ENCODE measurements at regions not wholly inside any gene's neighbourhood (a gene's known extent, or its start where the extent isn't known, plus 50 kb on each side); places are given as distances from the start of the nearest gene placed in this dataset.
"Not testable (repeated sequence)": the region's sequence is repeated elsewhere in the genome, so short reads cannot be mapped to it uniquely, and the experiment has no call there.

DNA sequence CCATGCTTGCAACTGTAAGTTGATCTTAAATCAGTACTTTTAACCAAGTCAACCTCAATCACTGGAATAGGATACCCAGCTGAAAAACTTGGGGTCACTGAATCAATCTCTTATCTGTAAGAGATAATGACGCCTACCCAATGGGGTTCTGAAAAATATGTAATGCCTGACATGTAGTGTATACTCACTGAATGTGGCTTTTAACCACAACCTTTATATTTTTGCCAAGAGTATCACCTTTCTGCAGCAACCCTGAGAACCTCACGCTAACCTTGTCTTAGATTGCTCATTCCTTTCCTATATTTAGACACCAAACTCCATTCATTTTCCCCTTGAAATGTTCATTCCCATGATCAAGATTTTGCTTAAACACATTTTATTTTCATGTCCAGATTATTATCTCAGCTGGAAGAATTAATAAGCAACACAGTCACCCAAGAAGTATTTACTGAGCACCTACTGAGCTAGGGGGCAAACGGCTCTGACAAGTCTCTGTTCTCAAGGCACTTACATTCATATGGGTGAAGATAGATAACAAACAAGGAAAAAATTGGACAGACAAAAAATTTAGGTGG, 82.7 kb upstream of the GBA3 start:
- TF ChIP-seq, protein P1, sequence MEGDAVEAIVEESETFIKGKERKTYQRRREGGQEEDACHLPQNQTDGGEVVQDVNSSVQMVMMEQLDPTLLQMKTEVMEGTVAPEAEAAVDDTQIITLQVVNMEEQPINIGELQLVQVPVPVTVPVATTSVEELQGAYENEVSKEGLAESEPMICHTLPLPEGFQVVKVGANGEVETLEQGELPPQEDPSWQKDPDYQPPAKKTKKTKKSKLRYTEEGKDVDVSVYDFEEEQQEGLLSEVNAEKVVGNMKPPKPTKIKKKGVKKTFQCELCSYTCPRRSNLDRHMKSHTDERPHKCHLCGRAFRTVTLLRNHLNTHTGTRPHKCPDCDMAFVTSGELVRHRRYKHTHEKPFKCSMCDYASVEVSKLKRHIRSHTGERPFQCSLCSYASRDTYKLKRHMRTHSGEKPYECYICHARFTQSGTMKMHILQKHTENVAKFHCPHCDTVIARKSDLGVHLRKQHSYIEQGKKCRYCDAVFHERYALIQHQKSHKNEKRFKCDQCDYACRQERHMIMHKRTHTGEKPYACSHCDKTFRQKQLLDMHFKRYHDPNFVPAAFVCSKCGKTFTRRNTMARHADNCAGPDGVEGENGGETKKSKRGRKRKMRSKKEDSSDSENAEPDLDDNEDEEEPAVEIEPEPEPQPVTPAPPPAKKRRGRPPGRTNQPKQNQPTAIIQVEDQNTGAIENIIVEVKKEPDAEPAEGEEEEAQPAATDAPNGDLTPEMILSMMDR (IDR thresholded peaks at IDR 0.05): not testable (repeated sequence)
- not testable (repeated sequence) for TF ChIP-seq POLR2A (IDR thresholded peaks at IDR 0.05)
